B cell (primary cell): ENCODE measurements at regions not wholly inside any gene's neighbourhood (a gene's known extent, or its start where the extent isn't known, plus 50 kb on each side); places are given as distances from the start of the nearest gene placed in this dataset.

Source experiments
- ATAC-seq: fragments of 200-7000 bp; cut with Tn5 transposase; one replicate; pipeline ENCODE4 v1.10.0; 2021; ENCODE audit warnings: low read depth, mild to moderate bottlenecking, moderate number of reproducible peaks, moderate library complexity
- CTCF ChIA-PET: fragments of 350-600 bp; sonication (Branson Sonifier 250); formaldehyde crosslinking; loops from one replicate; lab custom pipeline; 2021; ENCODE audit warnings: antibody characterized with exemption, inconsistent platforms; lab: Charles Lee
- POLR2A ChIA-PET: fragments of 350-600 bp; sonication (Branson Sonifier 250); formaldehyde crosslinking; loops from one replicate; lab custom pipeline; 2021; ENCODE audit warnings: antibody characterized with exemption; lab: Charles Lee
- DNase-seq: peaks from one replicate; pipeline ENCODE4 v3.0.0; 2013
- H2AFZ ChIP-seq: 2 replicates; pipeline ENCODE4 v1.6.1; 2012; ENCODE audit warnings: mild to moderate bottlenecking, low read depth, low read length; ENCODE audit not compliant: insufficient read depth, poor library complexity, severe bottlenecking
- H3K27ac ChIP-seq, 2 donors: 1 replicate in 1 of 2; 2 replicates in 1 of 2; pipeline ENCODE4 v1.5.1; 2012 to 2013; ENCODE audit warnings: low read length in 2 of 2, mild to moderate bottlenecking in 2 of 2, moderate library complexity in 1 of 2
- H3K27me3 ChIP-seq, 4 experiments: fragments of 200-600 bp in 1 of 4; sonication (generic) in 1 of 4; replicated peaks in 1 of 4; 1 replicate in 2 of 4; 2 replicates in 2 of 4; pipeline versions ENCODE4 v1.6.1 to v1.7.0; 2013 to 2016; ENCODE audit warnings: low read length in 3 of 4, mild to moderate bottlenecking in 2 of 4, mixed read lengths in 1 of 4, moderate library complexity in 1 of 4; ENCODE audit not compliant: insufficient read depth in 4 of 4, control insufficient read depth in 3 of 4; ENCODE audit errors: control extremely low read depth in 1 of 4
- H3K36me3 ChIP-seq, 2 experiments: replicated peaks in 1 of 2; 1 replicate in 1 of 2; 2 replicates in 1 of 2; pipeline versions ENCODE4 v1.6.1 to v1.7.1; 2013; ENCODE audit warnings: low read length in 1 of 2; ENCODE audit not compliant: insufficient read depth in 2 of 2, control insufficient read depth in 1 of 2; ENCODE audit errors: control extremely low read depth in 1 of 2, extremely low read depth in 1 of 2
- H3K4me1 ChIP-seq, 2 donors: fragments of 200-600 bp in 1 of 2; sonication (generic) in 1 of 2; 1 replicate in 1 of 2; 2 replicates in 1 of 2; pipeline versions ENCODE4 v1.5.1 to v1.6.1; 2013 to 2017; ENCODE audit warnings: low read length in 2 of 2; ENCODE audit not compliant: control insufficient read depth in 2 of 2, insufficient read depth in 2 of 2
- H3K4me2 ChIP-seq: replicated peaks from 2 replicates; pipeline ENCODE3; 2012; ENCODE audit warnings: mild to moderate bottlenecking, low read depth, low read length; ENCODE audit not compliant: poor library complexity, severe bottlenecking
- H3K4me3 ChIP-seq, 5 experiments: fragments of 200-600 bp in 1 of 5; sonication (generic) in 1 of 5; 1 replicate in 3 of 5; 2 replicates in 2 of 5; pipeline versions ENCODE4 v1.5.1 to v1.7.0; 2011 to 2016; ENCODE audit warnings: low read length in 4 of 5, mild to moderate bottlenecking in 4 of 5, low read depth in 2 of 5, control low read depth in 1 of 5, moderate library complexity in 1 of 5; ENCODE audit not compliant: insufficient read depth in 1 of 5; ENCODE audit errors: control extremely low read depth in 1 of 5, extremely low read depth in 1 of 5
- H3K79me2 ChIP-seq: fragments of 200-600 bp; sonication (generic); one replicate; pipeline ENCODE4 v1.6.0; 2016; ENCODE audit warnings: low read length; ENCODE audit not compliant: control insufficient read depth, insufficient read depth
- H3K9ac ChIP-seq: fragments of 200-600 bp; sonication (generic); 2 replicates; pipeline ENCODE4 v1.6.1; 2017; ENCODE audit warnings: mild to moderate bottlenecking, low read length, moderate library complexity
- H3K9me3 ChIP-seq, 3 donors: one replicate each; pipeline versions ENCODE4 v1.6.1 to v1.7.1; 2013; ENCODE audit warnings: low read length in 2 of 3; ENCODE audit not compliant: control insufficient read depth in 2 of 3, insufficient read depth in 1 of 3; ENCODE audit errors: control extremely low read depth in 1 of 3
- H4K20me1 ChIP-seq: 2 replicates; pipeline ENCODE4 v1.6.0; 2012; ENCODE audit warnings: mild to moderate bottlenecking, low read length; ENCODE audit not compliant: insufficient read depth, control insufficient read depth, poor library complexity, severe bottlenecking
- H3K27ac Mint-ChIP-seq: one replicate; pipeline ENCODE4 v1.8.0; 2021; ENCODE audit warnings: mixed read lengths
- H3K27me3 Mint-ChIP-seq: one replicate; pipeline ENCODE4 v1.8.0; 2021; ENCODE audit warnings: mixed read lengths
- H3K4me1 Mint-ChIP-seq: one replicate; pipeline ENCODE4 v1.8.0; 2021; ENCODE audit warnings: mixed read lengths
- H3K4me3 Mint-ChIP-seq: one replicate; pipeline ENCODE4 v1.8.0; 2021; ENCODE audit warnings: mixed read lengths
- H3K9me3 Mint-ChIP-seq: one replicate; pipeline ENCODE4 v1.8.0; 2022; ENCODE audit warnings: mixed read lengths; ENCODE audit not compliant: insufficient read depth
- EZH2 ChIP-seq: IDR thresholded peaks from 2 replicates; pipeline ENCODE4 v1.6.1; 2012; ENCODE audit warnings: borderline replicate concordance, low read depth, mild to moderate bottlenecking, moderate library complexity, low read length; ENCODE audit not compliant: insufficient read depth, poor library complexity, severe bottlenecking
- WGBS: methylation state at CpG from one replicate; pipeline ENCODE4 v1.1.5; 2013; ENCODE audit warnings: missing lambda C conversion rate; ENCODE audit not compliant: insufficient coverage; 5-methylcytosine and 5-hydroxymethylcytosine counted together
- intact Hi-C: fragments of 100-400 bp; cut with micrococcal nuclease; formaldehyde crosslinking; loops from one replicate; pipeline ENCODE4 v1.10.0; 2022
- TF ChIP-seq, protein P1 (sequence below): fragments of 200-600 bp; IDR thresholded peaks from one replicate; pipeline ENCODE4 v1.8.0; 2022; ENCODE audit warnings: antibody characterized with exemption, mild to moderate bottlenecking

DNA sequence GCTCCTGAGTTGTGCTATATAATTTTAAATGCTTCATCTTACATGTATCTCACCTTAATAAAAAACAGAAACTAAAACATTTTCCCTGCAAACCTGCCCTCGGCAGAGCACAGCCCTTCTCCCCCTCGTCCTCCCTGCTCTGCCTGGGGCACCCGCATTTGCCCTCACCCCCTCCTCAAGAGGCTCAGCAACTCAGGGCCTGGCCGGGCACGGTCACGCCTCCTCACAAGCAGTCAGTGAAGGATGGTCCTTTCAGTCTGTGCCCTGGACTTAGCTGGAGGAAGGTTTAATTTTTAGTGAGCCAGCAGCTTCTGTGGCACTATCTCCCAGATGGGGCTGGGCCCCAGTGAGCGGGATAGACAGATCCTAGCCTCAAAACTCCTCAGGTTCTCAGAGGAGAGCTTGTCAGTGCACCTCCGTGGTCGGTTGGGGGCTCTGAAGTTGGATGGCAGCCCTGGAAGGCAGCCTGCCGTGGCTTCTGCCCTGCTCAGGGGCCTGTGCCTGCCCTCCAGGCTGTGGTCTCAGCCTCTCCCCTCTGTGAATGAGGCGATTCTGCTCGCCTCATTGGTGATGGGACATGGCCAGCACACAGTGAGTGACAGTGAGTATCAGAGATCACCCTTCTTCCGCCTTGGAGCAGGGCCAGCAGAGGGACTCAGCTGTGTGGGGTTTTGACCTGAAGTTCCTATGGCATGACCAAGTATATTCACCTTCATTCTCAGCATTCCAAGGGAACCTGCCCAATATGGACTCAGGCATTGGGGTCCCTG, 56.3 kb upstream of the AFF3 start:
- Histone ChIP-seq H4K20me1 (no peaks in the 10 kb centered on the region), H2AFZ (no peak overlapping the region), H3K4me3 (no peak overlapping the region), H3K4me1 (no peaks in the 10 kb centered on the region), H3K27ac (no peak overlapping the region), H3K4me2 (no peak overlapping the region), H3K27me3 (peaks cover 0 to 5% (median 0%) of the 10 kb centered on the region in 4 experiments), H3K36me3 (no peaks in the 10 kb centered on the region), H3K9ac (no peak overlapping the region), H3K79me2 (no peaks in the 10 kb centered on the region), H3K9me3 (peaks cover 0 to 13% (median 0%) of the 10 kb centered on the region in 3 donors)
- peaks cover 4% of the 10 kb centered on the region for H3K4me1 Mint-ChIP-seq
- ATAC-seq = no peak
- peaks cover 12% of the 10 kb centered on the region for H3K27me3 Mint-ChIP-seq
- peaks cover 4% of the 10 kb centered on the region for H3K9me3 Mint-ChIP-seq
- intact Hi-C loops = no loop called here
- 93% methylated on average over 12 of the region's 13 CpGs for WGBS
- TF ChIP-seq, protein P1, sequence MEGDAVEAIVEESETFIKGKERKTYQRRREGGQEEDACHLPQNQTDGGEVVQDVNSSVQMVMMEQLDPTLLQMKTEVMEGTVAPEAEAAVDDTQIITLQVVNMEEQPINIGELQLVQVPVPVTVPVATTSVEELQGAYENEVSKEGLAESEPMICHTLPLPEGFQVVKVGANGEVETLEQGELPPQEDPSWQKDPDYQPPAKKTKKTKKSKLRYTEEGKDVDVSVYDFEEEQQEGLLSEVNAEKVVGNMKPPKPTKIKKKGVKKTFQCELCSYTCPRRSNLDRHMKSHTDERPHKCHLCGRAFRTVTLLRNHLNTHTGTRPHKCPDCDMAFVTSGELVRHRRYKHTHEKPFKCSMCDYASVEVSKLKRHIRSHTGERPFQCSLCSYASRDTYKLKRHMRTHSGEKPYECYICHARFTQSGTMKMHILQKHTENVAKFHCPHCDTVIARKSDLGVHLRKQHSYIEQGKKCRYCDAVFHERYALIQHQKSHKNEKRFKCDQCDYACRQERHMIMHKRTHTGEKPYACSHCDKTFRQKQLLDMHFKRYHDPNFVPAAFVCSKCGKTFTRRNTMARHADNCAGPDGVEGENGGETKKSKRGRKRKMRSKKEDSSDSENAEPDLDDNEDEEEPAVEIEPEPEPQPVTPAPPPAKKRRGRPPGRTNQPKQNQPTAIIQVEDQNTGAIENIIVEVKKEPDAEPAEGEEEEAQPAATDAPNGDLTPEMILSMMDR = no peak
- no peak for TF ChIP-seq EZH2
- no peak overlapping the region for H3K4me3 Mint-ChIP-seq
- H3K27ac Mint-ChIP-seq = no peak overlapping the region
- ChIA-PET CTCF (no interaction called here), POLR2A (no interaction called here)
- DNase-seq = no peak

DNA sequence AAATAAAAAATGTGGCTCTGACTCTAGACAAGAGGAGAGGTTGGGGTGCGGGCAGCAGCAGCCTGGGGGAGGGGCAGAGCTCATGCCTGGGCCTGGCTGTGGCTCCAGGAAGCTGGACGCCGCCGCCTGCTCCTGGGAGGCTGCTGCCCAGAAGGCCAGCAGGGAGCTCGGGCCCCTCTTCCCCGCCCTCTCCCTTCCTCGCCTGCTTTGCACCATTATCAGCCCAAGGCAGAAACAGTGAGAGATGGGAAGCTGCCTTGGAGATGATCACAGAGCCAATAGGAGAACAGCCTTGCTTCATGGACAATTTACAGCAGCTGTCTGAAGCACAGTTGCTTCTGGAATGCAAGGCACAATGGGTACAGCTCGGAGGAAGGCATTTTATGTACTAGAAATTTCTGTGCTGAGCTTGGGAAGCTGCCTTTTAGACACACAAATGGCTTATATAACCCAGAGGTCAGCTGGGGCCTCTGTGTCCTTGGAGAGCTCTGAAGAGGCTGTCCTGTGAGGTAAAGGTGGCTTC, 55.3 kb upstream of the AFF3 start:
- peaks cover 0 to 5% (median 0%) of the 10 kb centered on the region in 4 experiments for H3K27me3 ChIP-seq
- Mint-ChIP-seq H3K27ac (no peak overlapping the region), H3K4me3 (no peak overlapping the region), H3K27me3 (peaks cover 11% of the 10 kb centered on the region), H3K4me1 (peaks cover 8% of the 10 kb centered on the region), H3K9me3 (peaks cover 4% of the 10 kb centered on the region)
- no peak overlapping the region for H3K4me2 ChIP-seq
- H3K9ac ChIP-seq = no peak overlapping the region
- H3K4me1 ChIP-seq = no peaks in the 10 kb centered on the region
- ChIA-PET CTCF (no interaction called here), POLR2A (no interaction called here)
- no peak overlapping the region for H3K4me3 ChIP-seq
- H3K9me3 ChIP-seq = peaks cover 0 to 13% (median 0%) of the 10 kb centered on the region in 3 donors
- no peak overlapping the region for H3K27ac ChIP-seq
- intact Hi-C loops = no loop called here
- H3K36me3 ChIP-seq = no peaks in the 10 kb centered on the region
- 89% methylated on average over 7 of the region's 8 CpGs for WGBS
- no peaks in the 10 kb centered on the region for H4K20me1 ChIP-seq
- H2AFZ ChIP-seq = no peak overlapping the region
- ATAC-seq = no peak
- no peak for DNase-seq
- H3K79me2 ChIP-seq = no peaks in the 10 kb centered on the region
- no peak for TF ChIP-seq EZH2
- TF ChIP-seq, protein P1 = no peak
